Motor neuron (in vitro differentiated cells): ENCODE measurements at regions not wholly inside any gene's neighbourhood (a gene's known extent, or its start where the extent isn't known, plus 50 kb on each side); places are given as distances from the start of the nearest gene placed in this dataset.
A peak's percentile ranks its signal among the peaks of the same experiment; 100 is the strongest.

Source experiments
- ATAC-seq, 8 experiments: fragments of 200-7000 bp; cut with Tn5 transposase; replicated peaks in 6 of 8; 2 replicates each; pipeline ENCODE4 v1.8.0; 2021; ENCODE audit warnings: mild to moderate bottlenecking in 8 of 8, moderate library complexity in 8 of 8
- H3K27ac ChIP-seq, 2 donors: fragments of 250-450 bp; sonication (Bioruptor Pico); 2 replicates each; pipeline ENCODE4 v1.9.0; 2021; ENCODE audit warnings: antibody characterized with exemption in 2 of 2, mild to moderate bottlenecking in 2 of 2, moderate library complexity in 1 of 2
- H3K4me1 ChIP-seq, 2 donors: fragments of 250-450 bp; sonication (Bioruptor Pico); replicated peaks in 1 of 2; 2 replicates each; pipeline ENCODE4 v1.6.1; 2021; ENCODE audit warnings: antibody characterized with exemption in 2 of 2, mild to moderate bottlenecking in 2 of 2, moderate library complexity in 1 of 2
- H3K4me3 ChIP-seq, 5 donors: fragments of 250-450 bp; sonication (Bioruptor Pico); 2 replicates each; pipeline ENCODE4 v1.9.0; 2021; ENCODE audit warnings: antibody characterized with exemption in 5 of 5, mild to moderate bottlenecking in 5 of 5, moderate library complexity in 4 of 5
- WGBS, 10 experiments: fragments of 450-650 bp; shearing (Covaris generic); methylation state at CpG; one replicate each; pipeline ENCODE4 v1.0.0; 2022; 5-methylcytosine and 5-hydroxymethylcytosine counted together
- in situ Hi-C, 9 experiments: fragments of 400-800 bp; cut with MboI; loops; one replicate each; pipeline ENCODE4 v1.15.0; 2021; ENCODE audit warnings: low sequenced_read_pairs in 9 of 9, low pct_unique_long_range_greater_than_20kb in 2 of 9; ENCODE audit not compliant: unreplicated experiment in 9 of 9

- WGBS, 10 experiments: 0 to 100% (median 100%) methylated on average over 1 of the region's 2 CpGs; no CpG with 5 or more reads in 5 of the 10 experiments
- no peak overlapping the region for H3K27ac ChIP-seq
- no peak for ATAC-seq
- no peaks in the 10 kb centered on the region for H3K4me1 ChIP-seq
- H3K4me3 ChIP-seq: no peak overlapping the region
- in situ Hi-C loops: no loop called here
Measured at GRCh38 chr2:147125145-147125544, 719.7 kb upstream of the ACVR2A start.

- in situ Hi-C loops: no loop called here
- 39 to 94% (median 66%) methylated on average over 3 of the region's 3 CpGs; no CpG with 5 or more reads in 1 of the 10 experiments for WGBS, 10 experiments
- ATAC-seq: no peak
- Histone ChIP-seq H3K4me3 (no peak overlapping the region), H3K27ac (no peak overlapping the region), H3K4me1 (no peaks in the 10 kb centered on the region)
Measured at GRCh38 chr2:147122944-147123343, 721.9 kb upstream of the ACVR2A start.

GRCh38 chr2:147110962-147111361 is 733.9 kb upstream of the ACVR2A start:
- Histone ChIP-seq H3K4me1 (no peaks in the 10 kb centered on the region), H3K27ac (no peak overlapping the region), H3K4me3 (no peak overlapping the region)
- no peak for ATAC-seq
- WGBS, 10 experiments: 0 to 100% (median 75%) methylated on average over 1 to 4 of the region's 4 CpGs
- in situ Hi-C loops: no loop called here

- Histone ChIP-seq H3K4me1 (no peaks in the 10 kb centered on the region), H3K4me3 (no peak overlapping the region), H3K27ac (no peak overlapping the region)
- 0 to 88% (median 40%) methylated on average over 1 to 4 of the region's 4 CpGs; no CpG with 5 or more reads in 1 of the 10 experiments for WGBS, 10 experiments
- ATAC-seq: peak in 3 of 8 experiments; percentile 31 to 36 (median 33)
- in situ Hi-C loops: no loop called here
Measured at GRCh38 chr2:147110317-147110716, 734.5 kb upstream of the ACVR2A start.

- ATAC-seq: no peak
- no peak overlapping the region for H3K27ac ChIP-seq
- WGBS, 10 experiments: 0 to 100% (median 60%) methylated on average over 1 to 2 of the region's 2 CpGs; no CpG with 5 or more reads in 2 of the 10 experiments
- in situ Hi-C loops: no loop called here
- H3K4me3 ChIP-seq: no peak overlapping the region
- no peaks in the 10 kb centered on the region for H3K4me1 ChIP-seq
Measured at GRCh38 chr2:147109291-147109690, 735.5 kb upstream of the ACVR2A start.

GRCh38 chr2:147108548-147108947 is 736.3 kb upstream of the ACVR2A start:
- Histone ChIP-seq H3K4me3 (no peak overlapping the region), H3K27ac (no peak overlapping the region), H3K4me1 (no peaks in the 10 kb centered on the region)
- WGBS, 10 experiments: 0 to 100% (median 94%) methylated on average over 1 to 2 of the region's 2 CpGs
- ATAC-seq: peak in 4 of 8 experiments; percentile 31 to 97 (median 80)
- in situ Hi-C loops: no loop called here

- no peak for ATAC-seq
- in situ Hi-C loops: no loop called here
- Histone ChIP-seq H3K4me3 (no peak overlapping the region), H3K27ac (no peak overlapping the region), H3K4me1 (no peaks in the 10 kb centered on the region)
- WGBS, 10 experiments: 13 to 100% (median 70%) methylated on average over 1 to 5 of the region's 5 CpGs
Measured at GRCh38 chr2:147101941-147102790, 742.7 kb upstream of the ACVR2A start.

GRCh38 chr2:147100406-147101035 is 744.3 kb upstream of the ACVR2A start:
- ATAC-seq: peak in 3 of 8 experiments; percentile 58 to 78 (median 66)
- H3K4me3 ChIP-seq: no peak overlapping the region

GRCh38 chr2:147099845-147100244 is 745.0 kb upstream of the ACVR2A start:
- no peak for ATAC-seq
- Histone ChIP-seq H3K4me3 (no peak overlapping the region), H3K27ac (no peak overlapping the region), H3K4me1 (no peaks in the 10 kb centered on the region)
- WGBS, 10 experiments: 83 to 100% (median 100%) methylated on average over 1 to 2 of the region's 2 CpGs; no CpG with 5 or more reads in 2 of the 10 experiments
- in situ Hi-C loops: loop anchor here in 5 of 9 experiments (25.0 kb wide), 3 partner anchors 212 to 812 kb away; no protein-coding TSS in a partner anchor

More at GRCh38 chr2:147100406-147101035, 744.3 kb upstream of the ACVR2A start:
- in situ Hi-C loops: no loop called here
- Histone ChIP-seq H3K4me1 (no peaks in the 10 kb centered on the region), H3K27ac (no peak overlapping the region)

GRCh38 chr2:147098940-147099339 is 745.9 kb upstream of the ACVR2A start:
- WGBS, 10 experiments: 0 to 100% (median 78%) methylated on average over 1 of the region's 1 CpG; no CpG with 5 or more reads in 1 of the 10 experiments
- H3K27ac ChIP-seq: no peak overlapping the region
- H3K4me1 ChIP-seq: no peaks in the 10 kb centered on the region
- peak in 3 of 8 experiments; percentile 27 to 73 (median 63) for ATAC-seq
- no peak overlapping the region for H3K4me3 ChIP-seq
- in situ Hi-C loops: loop anchor here in 5 of 9 experiments (25.0 kb wide), 3 partner anchors 213 to 813 kb away; no protein-coding TSS in a partner anchor

- ATAC-seq: no peak
- in situ Hi-C loops: loop anchor here in 5 of 9 experiments (25.0 kb wide), 3 partner anchors 215 to 815 kb away; no protein-coding TSS in a partner anchor
- Histone ChIP-seq H3K27ac (no peak overlapping the region), H3K4me1 (no peaks in the 10 kb centered on the region), H3K4me3 (no peak overlapping the region)
Measured at GRCh38 chr2:147097747-147098146, 747.1 kb upstream of the ACVR2A start.

GRCh38 chr2:147096671-147097070 is 748.2 kb upstream of the ACVR2A start:
- H3K27ac ChIP-seq: no peak overlapping the region
- H3K4me1 ChIP-seq: no peaks in the 10 kb centered on the region
- no peak for ATAC-seq
- in situ Hi-C loops: loop anchor here in 5 of 9 experiments (25.0 kb wide), 3 partner anchors 216 to 816 kb away; no protein-coding TSS in a partner anchor
- no peak overlapping the region for H3K4me3 ChIP-seq

GRCh38 chr2:147095376-147095775 is 749.5 kb upstream of the ACVR2A start:
- Histone ChIP-seq H3K4me1 (no peaks in the 10 kb centered on the region), H3K27ac (no peak overlapping the region), H3K4me3 (no peak overlapping the region)
- in situ Hi-C loops: loop anchor here in 5 of 9 experiments (25.0 kb wide), 3 partner anchors 217 to 817 kb away; no protein-coding TSS in a partner anchor
- WGBS, 10 experiments: 60 to 100% (median 83%) methylated on average over 1 to 2 of the region's 2 CpGs; no CpG with 5 or more reads in 3 of the 10 experiments
- no peak for ATAC-seq
